H9 (cell line): ENCODE measurements at regions not wholly inside any gene's neighbourhood (a gene's known extent, or its start where the extent isn't known, plus 50 kb on each side); places are given as distances from the start of the nearest gene placed in this dataset.

Experiments used
- DNase-seq: peaks from one replicate; pipeline ENCODE4 v3.0.0-alpha.2; 2017
- H2AFZ ChIP-seq: one replicate; pipeline ENCODE4 v1.6.1; 2013; ENCODE audit warnings: mild to moderate bottlenecking, low read length, control low read depth, moderate library complexity
- H2AK5ac ChIP-seq: 2 replicates; pipeline ENCODE4 v1.6.1; 2013; ENCODE audit warnings: low read length, control low read depth, mixed read lengths; ENCODE audit not compliant: insufficient read length
- H2BK120ac ChIP-seq: one replicate; pipeline ENCODE4 v1.6.1; 2013; ENCODE audit warnings: low read depth, mild to moderate bottlenecking, low read length, control low read depth, inconsistent platforms; ENCODE audit not compliant: poor library complexity, severe bottlenecking
- H2BK12ac ChIP-seq: 2 replicates; pipeline ENCODE4 v1.6.1; 2013; ENCODE audit warnings: low read length, control low read depth, mixed read lengths, low read depth; ENCODE audit not compliant: insufficient read length
- H2BK15ac ChIP-seq: 2 replicates; pipeline ENCODE4 v1.6.1; 2013; ENCODE audit warnings: low read depth, low read length, control low read depth
- H2BK20ac ChIP-seq: one replicate; pipeline ENCODE4 v1.6.1; 2013; ENCODE audit warnings: low read depth, mild to moderate bottlenecking, low read length, control low read depth, inconsistent platforms; ENCODE audit not compliant: poor library complexity, severe bottlenecking
- H2BK5ac ChIP-seq: 2 replicates; pipeline ENCODE4 v1.6.1; 2013; ENCODE audit warnings: low read length, control low read depth, mixed read lengths; ENCODE audit not compliant: insufficient read length
- H3K14ac ChIP-seq: 2 replicates; pipeline ENCODE4 v1.6.1; 2013; ENCODE audit warnings: low read length, control low read depth; ENCODE audit not compliant: insufficient read depth
- H3K18ac ChIP-seq: 2 replicates; pipeline ENCODE4 v1.6.1; 2013; ENCODE audit warnings: low read depth, mild to moderate bottlenecking, mixed read lengths, low read length, control low read depth; ENCODE audit not compliant: insufficient read length
- H3K23ac ChIP-seq: 2 replicates; pipeline ENCODE4 v1.6.1; 2013; ENCODE audit warnings: low read length, control low read depth, mixed read lengths, low read depth; ENCODE audit not compliant: insufficient read length
- H3K23me2 ChIP-seq: 2 replicates; pipeline ENCODE4 v1.6.1; 2013; ENCODE audit warnings: low read depth, mild to moderate bottlenecking, mixed read lengths, low read length, control low read depth; ENCODE audit not compliant: insufficient read length, poor library complexity, severe bottlenecking
- H3K27ac ChIP-seq: 2 replicates; pipeline ENCODE4 v1.5.1; 2013; ENCODE audit warnings: low read length, control low read depth, mixed read lengths, low read depth; ENCODE audit not compliant: insufficient read length
- H3K27me3 ChIP-seq: 2 replicates; pipeline ENCODE4 v1.6.1; 2013; ENCODE audit warnings: low read length, control low read depth, inconsistent platforms; ENCODE audit not compliant: insufficient read depth
- H3K4ac ChIP-seq: 2 replicates; pipeline ENCODE4 v1.6.1; 2013; ENCODE audit warnings: low read depth, mild to moderate bottlenecking, control low read depth, inconsistent platforms, low read length, moderate library complexity
- H3K4me1 ChIP-seq: 2 replicates; pipeline ENCODE4 v1.6.1; 2013; ENCODE audit warnings: low read length, control low read depth, inconsistent platforms; ENCODE audit not compliant: insufficient read depth
- H3K4me2 ChIP-seq: 2 replicates; pipeline ENCODE4 v1.6.1; 2013; ENCODE audit warnings: low read length, control low read depth, mixed read lengths; ENCODE audit not compliant: insufficient read length, insufficient read depth
- H3K56ac ChIP-seq: 2 replicates; pipeline ENCODE4 v1.6.1; 2013; ENCODE audit warnings: low read depth, mild to moderate bottlenecking, mixed read lengths, low read length, control low read depth; ENCODE audit not compliant: insufficient read length
- H3K79me1 ChIP-seq: 2 replicates; pipeline ENCODE4 v1.6.1; 2013; ENCODE audit warnings: low read depth, mild to moderate bottlenecking, moderate library complexity, low read length, control low read depth, inconsistent platforms; ENCODE audit not compliant: insufficient read depth, poor library complexity, severe bottlenecking
- H3K79me2 ChIP-seq: 2 replicates; pipeline ENCODE4 v1.6.1; 2013; ENCODE audit warnings: low read length, control low read depth, inconsistent platforms; ENCODE audit not compliant: insufficient read depth
- H3K9ac ChIP-seq: 2 replicates; pipeline ENCODE4 v1.6.1; 2013; ENCODE audit warnings: low read length, control low read depth, mixed read lengths; ENCODE audit not compliant: insufficient read length; ENCODE audit errors: extremely low read depth
- H3K9me3 ChIP-seq: one replicate; pipeline ENCODE4 v1.6.1; 2013; ENCODE audit warnings: low read depth, low read length, inconsistent platforms; ENCODE audit not compliant: control insufficient read depth
- H3T11ph ChIP-seq: one replicate; pipeline ENCODE4 v1.6.1; 2013; ENCODE audit warnings: mild to moderate bottlenecking, low read length, control low read depth, inconsistent platforms
- H4K20me1 ChIP-seq: one replicate; pipeline ENCODE4 v1.6.1; 2013; ENCODE audit not compliant: control insufficient read depth, insufficient read length, insufficient read depth
- H4K5ac ChIP-seq: 2 replicates; pipeline ENCODE4 v1.6.1; 2013; ENCODE audit warnings: low read depth, mild to moderate bottlenecking, mixed read lengths, low read length, control low read depth; ENCODE audit not compliant: insufficient read length
- H4K8ac ChIP-seq: replicated peaks from 2 replicates; pipeline ENCODE4 v1.6.1; 2013; ENCODE audit warnings: low read length, control low read depth, mixed read lengths, low read depth; ENCODE audit not compliant: insufficient read length
- H4K91ac ChIP-seq: 2 replicates; pipeline ENCODE4 v1.6.1; 2013; ENCODE audit warnings: low read depth, mild to moderate bottlenecking, moderate library complexity, mixed read lengths, low read length, control low read depth; ENCODE audit not compliant: insufficient read length
- H3K27ac Mint-ChIP-seq, 3 experiments: 2 replicates in 2 of 3; 3 replicates in 1 of 3; pipeline ENCODE4 v1.8.0; 2020 to 2021; ENCODE audit warnings: mixed read lengths in 3 of 3, mild to moderate bottlenecking in 1 of 3, moderate library complexity in 1 of 3
- H3K27me3 Mint-ChIP-seq: 2 replicates; pipeline ENCODE4 v1.8.0; 2021; ENCODE audit warnings: low read depth, mild to moderate bottlenecking, moderate library complexity, mixed read lengths
- H3K36me3 Mint-ChIP-seq, 3 experiments: 2 replicates in 2 of 3; 3 replicates in 1 of 3; pipeline ENCODE4 v1.8.0; 2020 to 2021; ENCODE audit warnings: low read depth in 3 of 3, mixed read lengths in 3 of 3; ENCODE audit not compliant: insufficient read depth in 1 of 3
- H3K4me1 Mint-ChIP-seq, 2 experiments: 2 replicates each; pipeline ENCODE4 v1.8.0; 2020; ENCODE audit warnings: mixed read lengths in 2 of 2
- H3K4me3 Mint-ChIP-seq, 2 experiments: 2 replicates in 1 of 2; 3 replicates in 1 of 2; pipeline ENCODE4 v1.8.0; 2020 to 2021; ENCODE audit warnings: mild to moderate bottlenecking in 2 of 2, mixed read lengths in 2 of 2, moderate library complexity in 1 of 2
- H3K9me3 Mint-ChIP-seq, 2 experiments: 2 replicates in 1 of 2; 3 replicates in 1 of 2; pipeline ENCODE4 v1.8.0; 2020; ENCODE audit warnings: mild to moderate bottlenecking in 2 of 2, mixed read lengths in 2 of 2, moderate library complexity in 1 of 2
- CTCF ChIP-seq: fragments of 200-600 bp; sonication (generic); conservative IDR thresholded peaks from 3 replicates; pipeline ENCODE4 v1.8.0; 2021; ENCODE audit warnings: antibody characterized with exemption, mild to moderate bottlenecking
- WGBS: extraction: QIAGEN DNeasy Blood & Tissue Kit; methylation state at CpG from one replicate; pipeline ENCODE4 v1.1.7; 2013; ENCODE audit warnings: missing lambda C conversion rate, low lambda C conversion rate, mixed read lengths; ENCODE audit not compliant: insufficient read length; ENCODE audit errors: extremely low coverage; 5-methylcytosine and 5-hydroxymethylcytosine counted together

DNA sequence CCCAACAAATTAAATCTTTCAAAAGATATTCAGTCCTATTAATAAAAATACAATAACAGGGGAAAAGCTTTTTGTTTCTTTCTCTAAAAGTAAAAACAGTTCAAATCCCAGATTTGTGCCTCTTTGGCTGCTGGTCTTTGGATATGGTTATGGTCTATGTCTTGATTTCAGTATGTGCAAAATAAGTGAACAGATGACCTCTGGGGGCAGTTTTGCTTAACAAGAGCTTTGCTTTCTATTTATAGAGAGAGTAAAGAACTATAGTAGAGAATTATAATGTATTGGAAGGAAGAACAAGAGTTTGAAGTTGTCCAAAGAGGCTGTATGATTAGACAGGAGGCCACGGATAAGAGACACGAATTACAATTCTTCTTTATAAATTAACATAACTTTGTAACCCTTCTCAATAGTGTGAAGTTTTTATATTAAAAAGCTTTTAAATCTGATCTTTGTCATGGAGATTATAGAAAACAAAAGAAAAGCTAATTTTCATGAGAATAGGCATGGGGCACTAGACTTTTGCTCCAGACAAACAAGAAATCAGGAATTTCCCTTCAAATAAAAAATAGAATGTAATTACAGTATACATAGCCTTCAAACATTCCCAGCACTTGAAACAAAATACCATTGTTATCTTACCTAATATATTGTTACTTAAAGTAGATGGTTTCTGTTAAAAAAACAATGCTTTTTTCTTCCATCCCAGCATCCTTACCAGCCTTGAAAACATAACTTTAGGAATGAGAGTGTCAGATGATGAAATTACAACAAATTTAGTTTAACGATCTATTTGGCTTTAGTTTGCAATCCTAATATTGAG, 432.7 kb upstream of the ARHGEF26 start:
- Histone ChIP-seq H4K8ac (no peak overlapping the region), H3K18ac (no peak overlapping the region), H4K20me1 (no peaks in the 10 kb centered on the region), H3K4ac (no peak overlapping the region), H3K4me2 (no peak overlapping the region), H4K91ac (no peak overlapping the region), H3K79me1 (no peaks in the 10 kb centered on the region), H3T11ph (no peak overlapping the region), H3K23me2 (no peaks in the 10 kb centered on the region), H2BK20ac (no peak overlapping the region), H3K79me2 (no peaks in the 10 kb centered on the region), H4K5ac (no peak overlapping the region), H2BK5ac (no peak overlapping the region), H3K9ac (no peak overlapping the region), H2BK15ac (no peak overlapping the region), H2AFZ (no peak overlapping the region), H3K56ac (no peak overlapping the region), H3K4me1 (no peaks in the 10 kb centered on the region; the same call in 1 of the 2 replicates), H3K27ac (no peak overlapping the region), H3K14ac (no peak overlapping the region), H2BK120ac (no peak overlapping the region), H3K23ac (no peak overlapping the region), H3K9me3 (no peaks in the 10 kb centered on the region), H3K27me3 (no peaks in the 10 kb centered on the region), H2AK5ac (no peak overlapping the region), H2BK12ac (no peak overlapping the region)
- Mint-ChIP-seq H3K27me3 (no peaks in the 10 kb centered on the region), H3K9me3 (no peaks in the 10 kb centered on the region), H3K4me3 (no peak overlapping the region), H3K36me3 (no peaks in the 10 kb centered on the region), H3K4me1 (peaks cover 26 to 28% of the 10 kb centered on the region in 2 experiments), H3K27ac (peak overlapping the region; percentile 36 to 99 (median 59); a peak in 6 of 7 replicates)
- WGBS = no CpG with 5 or more reads among the region's 3 CpGs
- no peak for DNase-seq
- no peak for TF ChIP-seq CTCF
